PC-3 (cell line): ENCODE measurements at regions not wholly inside any gene's neighbourhood (a gene's known extent, or its start where the extent isn't known, plus 50 kb on each side); places are given as distances from the start of the nearest gene placed in this dataset.

Experiments used
- ATAC-seq: fragments of 200-7000 bp; cut with Tn5 transposase; 2 replicates; pipeline ENCODE4 v1.9.1; 2020; ENCODE audit warnings: mild to moderate bottlenecking, moderate library complexity
- BruUV-seq: library from RNA; stranded (reverse); fragments of 400-500 nt; replicated peaks from 2 replicates; lab custom pipeline; 2021; lab: Mats Ljungman, UMichigan
- CTCF ChIA-PET: fragments of 300-600 bp; sonication (Branson Sonifier 250); formaldehyde crosslinking; loops from one replicate; lab custom pipeline; 2022; ENCODE audit warnings: antibody characterized with exemption; lab: Charles Lee
- POLR2A ChIA-PET: fragments of 300-600 bp; sonication (Branson Sonifier 250); formaldehyde crosslinking; loops from one replicate; lab custom pipeline; 2022; ENCODE audit warnings: antibody characterized with exemption; ENCODE audit not compliant: unreplicated experiment; lab: Charles Lee
- DNase-seq: peaks from one replicate; pipeline ENCODE4 v3.0.0-alpha.2; 2015
- H2AFZ ChIP-seq: fragments of 300-600 bp; sonication (generic); 2 replicates; pipeline ENCODE4 v1.6.0; 2016; ENCODE audit warnings: antibody characterized with exemption, low read length
- H3F3A ChIP-seq: fragments of 300-600 bp; sonication (generic); one replicate; pipeline ENCODE4 v1.6.0; 2017; ENCODE audit warnings: antibody characterized with exemption, low read length, control low read depth, mild to moderate bottlenecking; ENCODE audit not compliant: unreplicated experiment
- H3K27ac ChIP-seq: fragments of 300-600 bp; sonication (generic); 2 replicates; pipeline ENCODE4 v1.5.1; 2016; ENCODE audit warnings: mild to moderate bottlenecking, low read length
- H3K27me3 ChIP-seq: fragments of 300-600 bp; sonication (generic); 2 replicates; pipeline ENCODE4 v1.6.1; 2016; ENCODE audit warnings: low read length, mixed read lengths
- H3K36me3 ChIP-seq: fragments of 300-600 bp; sonication (generic); 2 replicates; pipeline ENCODE4 v1.6.1; 2016; ENCODE audit warnings: low read depth, mixed run types, low read length, mixed read lengths
- H3K4me1 ChIP-seq: fragments of 300-600 bp; sonication (generic); 2 replicates; pipeline ENCODE4 v1.5.1; 2016; ENCODE audit warnings: low read length; ENCODE audit not compliant: insufficient read depth
- H3K4me2 ChIP-seq: fragments of 300-600 bp; sonication (generic); 2 replicates; pipeline ENCODE4 v1.6.0; 2016; ENCODE audit warnings: low read length
- H3K4me3 ChIP-seq: fragments of 300-600 bp; sonication (generic); 2 replicates; pipeline ENCODE4 v1.5.1; 2016; ENCODE audit warnings: mild to moderate bottlenecking, low read length, mixed read lengths
- H3K79me2 ChIP-seq: fragments of 300-600 bp; sonication (generic); 2 replicates; pipeline ENCODE4 v1.6.1; 2017; ENCODE audit warnings: low read length, mixed read lengths
- H3K9ac ChIP-seq: fragments of 300-600 bp; sonication (generic); 2 replicates; pipeline ENCODE4 v1.6.0; 2016; ENCODE audit warnings: mild to moderate bottlenecking, low read length
- H3K9me2 ChIP-seq: fragments of 300-600 bp; sonication (generic); replicated peaks from 2 replicates; pipeline ENCODE4 v1.6.1; 2016; ENCODE audit warnings: mixed run types, low read length, mixed read lengths
- H3K9me3 ChIP-seq: fragments of 300-600 bp; sonication (generic); 2 replicates; pipeline ENCODE4 v1.6.1; 2016; ENCODE audit warnings: low read length, mixed read lengths
- H4K20me1 ChIP-seq: fragments of 300-600 bp; sonication (generic); 2 replicates; pipeline ENCODE4 v1.6.1; 2016; ENCODE audit warnings: low read length, mixed read lengths
- CTCF ChIP-seq: fragments of 300-600 bp; sonication (generic); conservative IDR thresholded peaks from 2 replicates; pipeline ENCODE4 v1.5.1; 2017; ENCODE audit warnings: antibody characterized with exemption, low read depth, mild to moderate bottlenecking, low read length
- EZH2 ChIP-seq: fragments of 300-600 bp; sonication (generic); IDR thresholded peaks from one replicate; pipeline ENCODE4 v1.6.1; 2017; ENCODE audit warnings: antibody characterized with exemption, mild to moderate bottlenecking, low read length; ENCODE audit not compliant: unreplicated experiment
- EZH2phosphoT487 ChIP-seq: fragments of 300-600 bp; sonication (generic); IDR thresholded peaks from 2 replicates; pipeline ENCODE4 v1.6.1; 2018; ENCODE audit warnings: mild to moderate bottlenecking, antibody characterized with exemption, low read length, borderline replicate concordance
- intact Hi-C: fragments of 100-400 bp; cut with micrococcal nuclease; formaldehyde crosslinking; loops from 2 replicates; pipeline ENCODE4 v1.9.0; 2023

- Histone ChIP-seq H3K27me3 (peaks cover 59% of the 10 kb centered on the region), H3K4me2 (no peak overlapping the region), H3K9me3 (no peaks in the 10 kb centered on the region), H3K9ac (no peak overlapping the region), H2AFZ (no peak overlapping the region), H3K36me3 (no peaks in the 10 kb centered on the region), H3K27ac (no peak overlapping the region), H3K4me3 (no peak overlapping the region), H3K4me1 (no peaks in the 10 kb centered on the region), H3K79me2 (no peaks in the 10 kb centered on the region), H3F3A (no peaks in the 10 kb centered on the region), H4K20me1 (no peaks in the 10 kb centered on the region), H3K9me2 (no peaks in the 10 kb centered on the region)
- ATAC-seq (no peak), DNase-seq (no peak)
- ChIA-PET CTCF (no interaction called here), POLR2A (no interaction called here)
- BruUV-seq = no TSS peak
- TF ChIP-seq EZH2 (no peak), EZH2phosphoT487 (no peak), CTCF (no peak)
- intact Hi-C loops = no loop called here
Observed at GRCh38 chr2:149271575-149271974, 58.8 kb upstream of the LYPD6 start.

- no TSS peak for BruUV-seq
- Histone ChIP-seq H3F3A (no peaks in the 10 kb centered on the region), H3K9me3 (no peaks in the 10 kb centered on the region), H3K4me1 (no peaks in the 10 kb centered on the region), H3K27me3 (peaks cover 67% of the 10 kb centered on the region), H3K27ac (no peak overlapping the region), H4K20me1 (no peaks in the 10 kb centered on the region), H3K9me2 (no peaks in the 10 kb centered on the region), H3K9ac (no peak overlapping the region), H3K4me3 (no peak overlapping the region), H3K36me3 (no peaks in the 10 kb centered on the region), H3K79me2 (no peaks in the 10 kb centered on the region), H2AFZ (no peak overlapping the region), H3K4me2 (no peak overlapping the region)
- CTCF ChIA-PET = no interaction called here
- TF ChIP-seq EZH2phosphoT487 = no peak
- no peak for TF ChIP-seq EZH2
- TF ChIP-seq CTCF = no peak
- DNase-seq = no peak
- intact Hi-C loops = no loop called here
- POLR2A ChIA-PET = no interaction called here
- ATAC-seq = no peak
Observed at GRCh38 chr2:149278161-149278871, 52.1 kb upstream of the LYPD6 start.

- no peak for TF ChIP-seq EZH2phosphoT487
- TF ChIP-seq CTCF = no peak
- no peak for TF ChIP-seq EZH2
- no peak for DNase-seq
- no peak for ATAC-seq
Observed at GRCh38 chr2:149278872-149279264, 51.5 kb upstream of the LYPD6 start.

More at GRCh38 chr2:149278872-149279264, 51.5 kb upstream of the LYPD6 start:
- ChIA-PET CTCF (no interaction called here), POLR2A (no interaction called here)
- no peak overlapping the region for H3K4me3 ChIP-seq
- H4K20me1 ChIP-seq = no peaks in the 10 kb centered on the region
- H3K9me2 ChIP-seq = no peaks in the 10 kb centered on the region
- H3K79me2 ChIP-seq = no peaks in the 10 kb centered on the region
- H3F3A ChIP-seq = no peaks in the 10 kb centered on the region
- no peak overlapping the region for H3K9ac ChIP-seq
- H3K9me3 ChIP-seq = no peaks in the 10 kb centered on the region
- no peak overlapping the region for H3K27ac ChIP-seq
- BruUV-seq = no TSS peak
- no peaks in the 10 kb centered on the region for H3K4me1 ChIP-seq
- peaks cover 61% of the 10 kb centered on the region for H3K27me3 ChIP-seq
- H3K4me2 ChIP-seq = no peak overlapping the region
- H2AFZ ChIP-seq = no peak overlapping the region
- H3K36me3 ChIP-seq = no peaks in the 10 kb centered on the region
- intact Hi-C loops = no loop called here
